ENCODE measurements at regions not wholly inside any gene's neighbourhood (a gene's known extent, or its start where the extent isn't known, plus 50 kb on each side); places are given as distances from the start of the nearest gene placed in this dataset.
"Not testable (repeated sequence)": the region's sequence is repeated elsewhere in the genome, so short reads cannot be mapped to it uniquely, and the experiment has no call there.

DNA sequence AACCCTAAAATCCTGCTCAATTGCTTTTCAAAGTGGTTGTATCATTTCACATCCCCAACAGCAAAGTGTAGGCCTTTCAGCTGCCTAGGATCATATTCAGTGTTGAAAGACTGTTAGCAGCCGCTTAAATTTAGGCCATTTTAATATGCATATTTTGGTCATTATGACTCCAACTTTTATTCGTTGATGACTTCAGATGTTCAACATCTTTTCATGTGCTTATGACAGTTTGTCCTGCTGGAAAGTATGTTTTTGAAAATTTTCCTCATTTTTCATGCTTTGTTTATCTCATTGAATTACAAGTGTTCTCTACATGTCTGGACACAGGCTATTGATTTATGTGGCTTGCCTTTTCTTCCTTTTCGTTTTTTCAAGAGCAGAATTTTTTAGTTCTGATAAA, 244.0 kb downstream of the THBS2 start:
- Mint-ChIP-seq H3K4me1 (no peaks in the 10 kb centered on the region), H3K27ac (no peak overlapping the region), H3K4me3 (no peak overlapping the region), H3K36me3 (ENCODE audit: low read depth) (no peaks in the 10 kb centered on the region), H3K27me3 (peaks cover 5% of the 10 kb centered on the region)
- no peaks in the 10 kb centered on the region for H3K9me3 ChIP-seq (ENCODE audit: control insufficient read depth, low read length, poor library complexity, severe bottlenecking)
- no peak for ATAC-seq
- DNase-seq, result no peak

DNA sequence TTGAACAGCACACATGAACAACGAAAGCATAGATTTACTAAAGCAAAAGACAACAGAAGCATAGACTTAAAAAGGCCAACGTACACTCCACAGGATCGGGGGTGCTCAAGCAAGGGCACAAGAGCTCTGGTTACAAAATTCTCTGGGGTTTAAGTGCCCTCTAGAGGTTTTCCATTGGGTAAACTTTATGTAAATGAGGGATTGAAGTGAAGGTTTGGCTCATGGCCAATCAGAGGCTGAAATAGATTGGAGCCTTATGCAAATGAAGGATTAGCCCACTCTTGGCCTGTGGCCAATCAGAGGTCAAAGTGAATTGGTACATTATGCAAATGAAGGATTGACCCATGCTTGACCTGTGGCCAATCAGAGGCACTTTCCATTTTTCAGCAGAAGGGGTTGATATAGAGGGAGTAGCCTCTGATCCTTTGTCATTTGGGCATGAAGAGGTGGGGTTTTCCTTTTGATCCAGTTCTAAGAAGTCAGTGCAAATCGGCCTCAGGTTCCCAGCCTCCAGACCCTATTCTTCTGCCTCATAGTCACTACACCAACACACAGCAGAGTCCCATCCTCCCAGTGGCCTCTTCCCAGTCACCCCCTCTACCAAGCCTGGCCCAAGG, 244.9 kb downstream of the THBS2 start:
- no peaks in the 10 kb centered on the region for H3K4me1 Mint-ChIP-seq
- no peak overlapping the region for H3K4me3 Mint-ChIP-seq
- H3K36me3 Mint-ChIP-seq (ENCODE audit: low read depth), result no peaks in the 10 kb centered on the region
- DNase-seq, result no peak
- no peaks in the 10 kb centered on the region for H3K9me3 ChIP-seq (ENCODE audit: control insufficient read depth, low read length, poor library complexity, severe bottlenecking)
- no peak overlapping the region for H3K27ac Mint-ChIP-seq
- H3K27me3 Mint-ChIP-seq, result peaks cover 5% of the 10 kb centered on the region
- ATAC-seq, result no peak

DNA sequence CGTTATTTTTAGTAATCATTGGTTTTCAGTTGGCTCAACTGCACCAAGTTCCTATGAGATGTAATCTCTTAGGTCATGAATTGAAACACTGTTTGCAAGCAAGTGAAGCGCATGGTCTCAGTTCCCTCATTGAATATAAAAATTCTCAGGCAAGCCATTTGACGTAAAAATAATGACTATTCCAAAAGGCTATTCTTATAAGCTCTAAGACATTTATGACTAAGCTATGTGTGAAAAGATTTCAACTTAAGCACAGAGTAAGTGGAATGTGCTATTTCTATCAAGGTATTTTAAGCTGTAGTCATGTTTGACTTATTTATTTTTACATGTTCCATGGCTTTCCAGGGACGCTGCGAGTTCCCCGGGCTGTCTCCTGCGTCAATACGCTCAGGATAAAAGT, 248.5 kb downstream of the THBS2 start:
- no peaks in the 10 kb centered on the region for H3K9me3 ChIP-seq (ENCODE audit: control insufficient read depth, low read length, poor library complexity, severe bottlenecking)
- H3K4me3 Mint-ChIP-seq, result no peak overlapping the region
- ATAC-seq, result no peak
- DNase-seq, result no peak
- no peaks in the 10 kb centered on the region for H3K36me3 Mint-ChIP-seq (ENCODE audit: low read depth)
- H3K27ac Mint-ChIP-seq, result no peak overlapping the region
- no peaks in the 10 kb centered on the region for H3K4me1 Mint-ChIP-seq
- peaks cover 12% of the 10 kb centered on the region for H3K27me3 Mint-ChIP-seq

DNA sequence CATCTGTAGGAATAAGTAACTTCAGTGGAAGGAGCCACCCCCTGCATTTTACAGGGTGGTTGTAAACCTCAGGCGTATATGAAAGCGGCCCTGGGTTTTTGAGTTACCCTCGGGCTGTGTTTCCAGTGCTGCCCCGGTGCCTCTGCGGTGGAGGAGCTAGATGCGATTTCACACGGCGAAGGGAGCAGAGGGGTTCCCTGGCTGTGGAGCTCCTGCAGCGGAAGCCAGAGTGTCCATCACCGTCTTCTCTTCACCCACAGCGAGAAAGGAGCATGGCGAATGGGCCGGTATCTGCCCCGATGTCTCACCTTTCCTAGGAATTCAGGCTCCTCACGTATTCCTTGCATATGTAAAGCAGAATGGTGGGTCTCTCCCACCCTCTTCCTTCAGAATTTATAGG, 253.6 kb downstream of the THBS2 start:
- no peaks in the 10 kb centered on the region for H3K9me3 ChIP-seq (ENCODE audit: control insufficient read depth, low read length, poor library complexity, severe bottlenecking)
- no peak for ATAC-seq
- Mint-ChIP-seq H3K27ac (no peak overlapping the region), H3K27me3 (peaks cover 21% of the 10 kb centered on the region), H3K4me1 (peaks cover 2% of the 10 kb centered on the region), H3K36me3 (ENCODE audit: low read depth) (no peaks in the 10 kb centered on the region), H3K4me3 (no peak overlapping the region)
- DNase-seq, result no peak

DNA sequence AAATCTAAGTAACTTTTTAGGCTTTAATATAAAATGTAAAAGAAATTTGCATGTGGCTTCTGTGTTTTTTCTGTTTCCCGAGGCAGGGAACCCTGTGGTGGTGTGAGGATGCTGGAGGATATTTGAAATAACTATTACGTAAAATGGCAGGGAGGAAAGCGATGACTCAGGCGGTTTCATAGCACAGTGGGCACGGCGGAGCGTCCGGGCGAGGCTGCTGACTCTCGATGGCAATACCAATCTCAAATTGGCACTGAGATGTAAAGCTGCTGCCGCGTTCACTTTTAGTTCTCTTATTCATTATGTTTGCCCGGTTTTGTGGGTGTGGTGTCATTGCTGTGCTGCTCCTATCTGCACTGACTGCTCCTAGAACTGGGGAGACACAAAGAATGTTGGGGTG, 254.3 kb downstream of the THBS2 start:
- DNase-seq, result no peak
- H3K9me3 ChIP-seq (ENCODE audit: control insufficient read depth, low read length, poor library complexity, severe bottlenecking), result no peaks in the 10 kb centered on the region
- Mint-ChIP-seq H3K27ac (no peak overlapping the region), H3K36me3 (ENCODE audit: low read depth) (no peaks in the 10 kb centered on the region), H3K4me1 (peaks cover 2% of the 10 kb centered on the region), H3K27me3 (peaks cover 19% of the 10 kb centered on the region), H3K4me3 (no peak overlapping the region)
- no peak for ATAC-seq

DNA sequence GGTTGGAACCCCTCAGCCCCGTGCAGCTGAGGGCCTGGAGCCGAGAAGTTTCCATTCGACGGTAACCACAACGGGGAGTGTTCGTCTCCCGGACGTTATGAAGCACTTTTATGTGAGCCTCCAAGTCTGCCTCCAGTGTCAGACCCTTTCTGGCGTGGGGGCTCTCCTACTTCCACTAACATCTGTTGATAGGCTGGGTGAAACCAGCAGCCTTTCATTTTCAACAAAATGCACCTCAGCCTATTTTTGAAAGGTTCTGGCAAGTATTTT, 257.4 kb downstream of the THBS2 start:
- Mint-ChIP-seq H3K4me1 (peaks cover 5% of the 10 kb centered on the region), H3K27ac (no peak overlapping the region), H3K36me3 (ENCODE audit: low read depth) (no peaks in the 10 kb centered on the region), H3K4me3 (no peak overlapping the region), H3K27me3 (peaks cover 18% of the 10 kb centered on the region)
- ATAC-seq (no peak), DNase-seq (no peak)
- no peaks in the 10 kb centered on the region for H3K9me3 ChIP-seq (ENCODE audit: control insufficient read depth, low read length, poor library complexity, severe bottlenecking)

DNA sequence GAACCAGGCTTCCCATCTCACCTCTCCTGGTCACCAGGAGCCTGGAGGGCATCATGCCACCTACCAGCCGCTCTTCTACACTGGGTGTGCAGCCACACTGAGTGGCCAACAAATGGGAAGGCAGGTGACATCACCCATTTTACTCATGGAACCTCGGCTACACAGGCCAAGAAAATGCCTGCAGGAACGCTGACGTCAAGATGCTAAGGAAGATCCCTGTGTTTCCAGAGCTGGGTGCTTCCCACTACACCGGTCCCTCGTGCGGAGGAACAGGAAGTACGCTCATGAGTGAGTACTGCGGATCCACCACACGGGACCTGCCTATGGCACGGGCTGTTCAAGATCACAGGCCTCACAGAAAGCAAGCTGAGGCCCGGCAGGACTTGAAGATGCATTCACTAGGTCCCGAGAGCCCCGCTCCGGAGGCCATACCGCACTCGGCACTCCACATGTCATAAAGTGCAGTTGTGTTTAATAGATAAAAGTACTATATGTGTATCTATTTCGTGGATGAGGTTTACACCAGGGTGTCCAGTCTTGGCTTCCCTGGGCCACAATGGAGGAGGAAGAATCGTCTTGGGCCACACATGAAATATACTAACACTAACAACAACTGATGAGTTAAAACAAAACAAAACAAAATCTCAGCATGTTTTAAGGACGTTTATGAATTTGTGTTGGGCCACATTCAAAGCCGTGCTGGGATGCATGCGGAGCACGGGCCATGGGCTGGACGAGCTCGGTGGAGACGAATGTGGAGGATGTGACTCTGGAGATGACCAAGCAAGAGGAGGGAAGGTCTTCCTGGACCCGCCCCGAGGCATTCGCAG, 257.9 kb downstream of the THBS2 start:
- no peaks in the 10 kb centered on the region for H3K36me3 Mint-ChIP-seq (ENCODE audit: low read depth)
- ATAC-seq, result no peak
- H3K4me1 Mint-ChIP-seq, result peaks cover 5% of the 10 kb centered on the region

DNA sequence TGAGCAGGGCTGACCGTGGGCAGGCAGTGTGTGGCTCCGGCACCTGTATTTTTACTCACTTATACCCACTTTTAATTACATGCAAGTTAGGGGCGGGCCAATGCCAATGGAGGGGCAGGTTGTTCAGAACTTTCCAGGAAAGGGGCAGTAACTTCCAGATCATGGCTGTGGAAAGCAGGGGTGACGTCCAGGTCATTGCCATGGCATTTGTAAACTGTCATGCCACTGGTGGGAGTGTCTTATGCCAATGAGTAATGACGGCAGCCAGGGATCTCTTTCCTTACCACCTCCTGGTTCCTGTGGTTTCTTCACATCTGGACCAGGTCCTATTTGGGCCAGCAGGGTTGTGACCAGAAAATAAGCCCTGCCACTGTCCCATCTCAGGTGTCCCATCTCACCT, 258.7 kb downstream of the THBS2 start:
- no peak for ATAC-seq
- H3K27me3 Mint-ChIP-seq, result peaks cover 12% of the 10 kb centered on the region
- H3K36me3 Mint-ChIP-seq (ENCODE audit: low read depth), result no peaks in the 10 kb centered on the region

More for the DNA sequence above, 257.9 kb downstream of the THBS2 start:
- no peak overlapping the region for H3K27ac Mint-ChIP-seq
- peaks cover 13% of the 10 kb centered on the region for H3K27me3 Mint-ChIP-seq
- no peak for DNase-seq
- no peak overlapping the region for H3K4me3 Mint-ChIP-seq
- H3K9me3 ChIP-seq (ENCODE audit: control insufficient read depth, low read length, poor library complexity, severe bottlenecking), result no peaks in the 10 kb centered on the region

DNA sequence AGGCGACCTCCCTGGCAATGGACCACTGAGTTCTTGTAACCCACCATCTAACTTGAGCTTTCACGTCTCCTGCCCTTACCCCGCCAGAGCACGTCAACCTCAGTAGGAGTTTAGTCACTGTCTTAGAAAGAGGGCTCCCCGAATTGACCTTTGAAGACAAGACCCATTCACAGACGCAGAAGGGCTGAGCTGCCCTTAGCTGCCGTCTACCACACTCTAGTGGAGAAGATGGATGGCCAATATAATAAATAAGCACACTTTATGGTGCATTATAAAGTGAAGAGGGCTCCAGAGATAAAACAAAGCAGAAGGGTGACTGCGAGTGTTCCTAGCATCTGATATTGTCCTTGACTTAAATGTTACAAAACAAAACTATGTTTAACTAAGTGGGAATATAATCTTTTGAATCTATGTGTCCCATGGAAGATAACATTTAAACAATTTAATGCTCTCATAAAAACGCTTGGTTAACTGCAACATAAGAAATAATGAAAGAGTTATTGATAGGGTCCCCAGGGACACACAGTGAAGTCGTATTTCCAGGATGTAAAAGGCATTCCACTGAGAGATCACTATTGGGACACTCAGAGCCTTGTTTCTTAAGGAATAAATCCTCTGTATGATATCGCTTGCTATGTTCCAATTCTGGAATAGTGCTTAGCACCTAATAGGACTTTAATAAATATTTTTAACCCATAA, 261.1 kb downstream of the THBS2 start:
- peaks cover 8% of the 10 kb centered on the region for H3K4me1 Mint-ChIP-seq
- DNase-seq (no peak), ATAC-seq (no peak)
- no peaks in the 10 kb centered on the region for H3K36me3 Mint-ChIP-seq (ENCODE audit: low read depth)
- no peaks in the 10 kb centered on the region for H3K9me3 ChIP-seq (ENCODE audit: control insufficient read depth, low read length, poor library complexity, severe bottlenecking)
- H3K4me3 Mint-ChIP-seq, result no peak overlapping the region
- no peak overlapping the region for H3K27ac Mint-ChIP-seq
- H3K27me3 Mint-ChIP-seq, result peaks cover 12% of the 10 kb centered on the region

More for the DNA sequence above, 258.7 kb downstream of the THBS2 start:
- H3K27ac Mint-ChIP-seq, result no peak overlapping the region
- no peak overlapping the region for H3K4me3 Mint-ChIP-seq
- no peaks in the 10 kb centered on the region for H3K9me3 ChIP-seq (ENCODE audit: control insufficient read depth, low read length, poor library complexity, severe bottlenecking)
- DNase-seq, result no peak
- peaks cover 5% of the 10 kb centered on the region for H3K4me1 Mint-ChIP-seq

DNA sequence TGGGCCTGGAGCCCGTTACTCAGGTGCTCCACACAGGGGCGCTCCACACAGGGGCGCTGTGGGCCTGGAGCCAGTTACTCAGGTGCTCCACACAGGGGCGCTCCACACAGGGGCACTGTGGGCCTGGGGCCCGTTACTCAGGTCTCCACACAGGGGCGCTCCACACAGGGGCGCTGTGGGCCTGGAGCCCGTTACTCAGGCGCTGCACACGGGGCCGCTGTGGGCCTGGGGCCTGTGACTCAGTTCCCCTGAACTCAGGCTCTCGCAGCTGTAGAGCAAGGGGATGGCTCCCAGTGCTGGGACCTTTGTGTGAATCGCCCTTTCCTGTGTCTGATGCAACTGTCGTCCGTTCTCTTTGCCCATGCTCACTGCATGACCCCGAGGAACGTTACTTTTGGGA, 262.0 kb downstream of the THBS2 start:
- not testable (repeated sequence) for H3K27ac Mint-ChIP-seq; H3K36me3 Mint-ChIP-seq (ENCODE audit: low read depth); H3K4me3 Mint-ChIP-seq; DNase-seq; H3K9me3 ChIP-seq (ENCODE audit: control insufficient read depth, low read length, poor library complexity, severe bottlenecking); ATAC-seq; H3K4me1 Mint-ChIP-seq
- peaks cover 12% of the 10 kb centered on the region for H3K27me3 Mint-ChIP-seq

DNA sequence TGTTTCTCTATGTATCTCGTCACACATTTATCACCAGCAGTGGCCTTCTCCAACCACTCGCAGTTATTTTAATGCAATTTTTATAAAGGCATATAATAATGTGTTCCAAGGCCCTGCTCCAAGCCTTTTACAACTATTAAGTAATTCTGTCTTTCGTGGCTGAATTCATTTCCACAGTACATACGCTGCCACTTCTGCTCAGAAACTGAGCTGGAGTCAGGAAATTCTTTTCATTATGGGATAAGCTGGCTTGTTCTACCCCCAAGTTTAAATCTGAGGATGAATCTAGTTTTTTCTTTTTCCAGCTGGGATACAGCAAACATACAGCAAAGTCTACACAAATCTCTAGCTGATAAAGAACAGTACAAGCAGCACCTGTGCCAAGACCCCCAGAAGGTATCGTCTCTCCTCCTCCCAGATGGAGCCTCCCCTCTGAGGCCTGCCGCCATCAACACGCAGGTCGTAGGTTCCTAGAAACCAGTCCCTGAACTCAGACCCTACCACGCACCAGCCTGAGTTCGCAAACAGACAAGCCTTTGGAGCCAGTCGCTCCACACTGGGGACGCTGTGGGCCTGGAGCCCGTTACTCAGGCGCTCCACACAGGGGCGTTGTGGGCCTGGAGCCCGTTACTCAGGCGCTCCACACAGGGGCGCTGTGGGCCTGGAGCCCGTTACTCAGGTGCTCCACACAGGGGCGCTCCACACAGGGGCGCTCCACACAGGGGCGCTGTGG, 263.5 kb downstream of the THBS2 start:
- no peaks in the 10 kb centered on the region for H3K9me3 ChIP-seq (ENCODE audit: control insufficient read depth, low read length, poor library complexity, severe bottlenecking)
- peaks cover 6% of the 10 kb centered on the region for H3K4me1 Mint-ChIP-seq
- no peaks in the 10 kb centered on the region for H3K36me3 Mint-ChIP-seq (ENCODE audit: low read depth)
- no peak overlapping the region for H3K27ac Mint-ChIP-seq
- no peak overlapping the region for H3K4me3 Mint-ChIP-seq
- ATAC-seq, result no peak
- peaks cover 3% of the 10 kb centered on the region for H3K27me3 Mint-ChIP-seq
- DNase-seq, result no peak

DNA sequence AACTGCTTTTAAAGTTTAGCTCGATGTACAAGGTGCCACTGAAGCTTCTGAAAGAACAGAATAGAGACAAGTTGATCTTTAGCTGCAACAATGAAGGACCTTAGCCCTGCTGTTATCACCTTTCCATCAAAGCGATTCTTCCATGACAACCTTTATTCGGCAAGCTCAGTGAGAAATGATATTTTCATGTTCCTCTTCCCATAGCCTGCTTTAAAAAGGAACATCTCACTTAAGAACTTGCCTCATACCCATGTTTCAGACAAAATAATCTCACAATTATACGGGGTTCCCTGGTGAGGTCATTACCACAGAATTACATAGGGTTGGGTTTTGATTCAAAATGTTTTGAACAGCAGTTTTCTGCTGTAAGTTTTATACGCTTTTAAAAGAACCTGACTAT, 264.2 kb downstream of the THBS2 start:
- Mint-ChIP-seq H3K4me1 (peaks cover 6% of the 10 kb centered on the region), H3K36me3 (ENCODE audit: low read depth) (no peaks in the 10 kb centered on the region), H3K27me3 (no peaks in the 10 kb centered on the region), H3K27ac (no peak overlapping the region), H3K4me3 (no peak overlapping the region)
- no peaks in the 10 kb centered on the region for H3K9me3 ChIP-seq (ENCODE audit: control insufficient read depth, low read length, poor library complexity, severe bottlenecking)
- DNase-seq (no peak), ATAC-seq (no peak)

DNA sequence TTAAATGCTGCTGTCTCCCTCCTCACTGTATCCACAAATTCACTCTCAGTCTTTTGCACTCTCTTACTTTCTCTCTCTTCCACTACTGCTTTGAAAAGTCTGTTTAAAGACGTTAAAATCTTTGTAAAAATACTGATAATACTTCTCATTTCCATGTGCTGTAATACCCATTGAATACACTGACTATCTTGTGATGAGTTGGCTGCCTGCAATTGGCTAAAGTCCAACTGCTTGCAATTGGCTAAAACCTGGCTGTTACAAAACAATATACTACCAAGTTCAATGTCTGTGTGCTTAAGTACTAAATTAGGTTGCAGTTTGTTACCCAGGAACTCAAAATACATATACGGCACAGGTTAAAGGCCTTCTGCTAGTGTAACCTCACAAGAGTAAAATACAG, 264.8 kb downstream of the THBS2 start:
- H3K9me3 ChIP-seq (ENCODE audit: control insufficient read depth, low read length, poor library complexity, severe bottlenecking), result no peaks in the 10 kb centered on the region
- H3K27me3 Mint-ChIP-seq, result no peaks in the 10 kb centered on the region
- no peaks in the 10 kb centered on the region for H3K36me3 Mint-ChIP-seq (ENCODE audit: low read depth)
- no peak overlapping the region for H3K4me3 Mint-ChIP-seq
- no peak for DNase-seq
- no peak overlapping the region for H3K27ac Mint-ChIP-seq
- peaks cover 6% of the 10 kb centered on the region for H3K4me1 Mint-ChIP-seq
- ATAC-seq, result no peak

Measured in T-helper 17 cell (primary cell).